ENCODE measurements at regions not wholly inside any gene's neighbourhood (a gene's known extent, or its start where the extent isn't known, plus 50 kb on each side); places are given as distances from the start of the nearest gene placed in this dataset.

GRCh38 chr5:105659396-105659795 is 2011.3 kb downstream of the EFNA5 start:
- TF ChIP-seq, protein P1, sequence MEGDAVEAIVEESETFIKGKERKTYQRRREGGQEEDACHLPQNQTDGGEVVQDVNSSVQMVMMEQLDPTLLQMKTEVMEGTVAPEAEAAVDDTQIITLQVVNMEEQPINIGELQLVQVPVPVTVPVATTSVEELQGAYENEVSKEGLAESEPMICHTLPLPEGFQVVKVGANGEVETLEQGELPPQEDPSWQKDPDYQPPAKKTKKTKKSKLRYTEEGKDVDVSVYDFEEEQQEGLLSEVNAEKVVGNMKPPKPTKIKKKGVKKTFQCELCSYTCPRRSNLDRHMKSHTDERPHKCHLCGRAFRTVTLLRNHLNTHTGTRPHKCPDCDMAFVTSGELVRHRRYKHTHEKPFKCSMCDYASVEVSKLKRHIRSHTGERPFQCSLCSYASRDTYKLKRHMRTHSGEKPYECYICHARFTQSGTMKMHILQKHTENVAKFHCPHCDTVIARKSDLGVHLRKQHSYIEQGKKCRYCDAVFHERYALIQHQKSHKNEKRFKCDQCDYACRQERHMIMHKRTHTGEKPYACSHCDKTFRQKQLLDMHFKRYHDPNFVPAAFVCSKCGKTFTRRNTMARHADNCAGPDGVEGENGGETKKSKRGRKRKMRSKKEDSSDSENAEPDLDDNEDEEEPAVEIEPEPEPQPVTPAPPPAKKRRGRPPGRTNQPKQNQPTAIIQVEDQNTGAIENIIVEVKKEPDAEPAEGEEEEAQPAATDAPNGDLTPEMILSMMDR (conservative IDR thresholded peaks at IDR 0.05; ENCODE audit: low read depth, low read length) = no peak
- no peak for TF ChIP-seq EZH2 (IDR thresholded peaks at IDR 0.05; ENCODE audit: borderline replicate concordance, low read depth, low read length, poor library complexity, severe bottlenecking)

Measured in A673 (cell line).